HEK293 (cell line): ENCODE measurements at regions not wholly inside any gene's neighbourhood (a gene's known extent, or its start where the extent isn't known, plus 50 kb on each side); places are given as distances from the start of the nearest gene placed in this dataset.

Source experiments
- CTCF ChIP-seq: fragments of 450-650 bp; formaldehyde crosslinking; IDR thresholded peaks from 2 replicates; pipeline ENCODE4 v1.5.1; 2016; ENCODE audit warnings: missing biosample characterization, missing genetic modification characterization
- IKZF3 ChIP-seq: fragments of 450-650 bp; IDR thresholded peaks from 2 replicates; pipeline ENCODE4 v1.5.0; 2018; ENCODE audit warnings: missing biosample characterization, mild to moderate bottlenecking, missing genetic modification characterization, moderate library complexity
- REST ChIP-seq: fragments of 450-650 bp; formaldehyde crosslinking; IDR thresholded peaks from 2 replicates; pipeline ENCODE4 v1.5.1; 2016; ENCODE audit warnings: missing biosample characterization, missing genetic modification characterization
- ZNF133 ChIP-seq: fragments of 450-650 bp; formaldehyde crosslinking; IDR thresholded peaks from 2 replicates; pipeline ENCODE4 v1.5.1; 2016; ENCODE audit warnings: missing biosample characterization, missing genetic modification characterization
- ZNF341 ChIP-seq: fragments of 450-650 bp; formaldehyde crosslinking; IDR thresholded peaks from 2 replicates; pipeline ENCODE4; 2016; ENCODE audit warnings: low read depth, missing biosample characterization, missing genetic modification characterization
- ZNF561 ChIP-seq: fragments of 450-650 bp; IDR thresholded peaks from 2 replicates; pipeline ENCODE4 v1.5.1; 2018; ENCODE audit warnings: missing biosample characterization, missing genetic modification characterization, borderline replicate concordance

DNA sequence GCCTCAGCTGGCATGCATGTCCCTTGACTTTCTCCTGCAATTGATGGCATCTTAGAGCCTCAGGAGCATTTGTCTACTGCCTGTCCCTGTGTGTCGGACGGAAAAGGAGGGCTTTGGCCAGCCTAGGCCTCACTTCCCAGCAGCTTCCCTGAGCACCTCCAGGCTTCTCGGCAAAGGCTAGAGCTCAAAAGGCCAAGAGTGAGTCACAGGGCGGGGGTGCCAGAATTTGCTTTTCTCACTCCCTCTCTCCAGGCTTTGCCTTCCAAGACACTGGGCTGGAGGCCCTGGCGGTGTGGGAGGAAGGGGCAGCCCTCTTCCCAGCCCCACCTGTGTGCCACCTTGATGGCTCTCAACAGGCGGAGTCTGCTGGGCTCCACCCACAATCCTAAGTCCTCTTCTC lies 107.3 kb upstream of the MAF start:
- TF ChIP-seq ZNF561 (tag by site-specific recombination) (no peak), ZNF341 (tag by site-specific recombination) (no peak), ZNF133 (tag by site-specific recombination) (no peak), IKZF3 (tag by site-specific recombination) (no peak), REST (tag by site-specific recombination) (no peak), CTCF (tag by site-specific recombination) (no peak)
